Ureter (tissue), 1 donor: ENCODE measurements at regions not wholly inside any gene's neighbourhood (a gene's known extent, or its start where the extent isn't known, plus 50 kb on each side); places are given as distances from the start of the nearest gene placed in this dataset.

Experiments used
- DNase-seq: peaks from one replicate; pipeline ENCODE4 v3.0.0-alpha.2; 2020; ENCODE audit warnings: low spot score
- donor health status: DM: yes; HTN: yes; CAD: no.

DNA sequence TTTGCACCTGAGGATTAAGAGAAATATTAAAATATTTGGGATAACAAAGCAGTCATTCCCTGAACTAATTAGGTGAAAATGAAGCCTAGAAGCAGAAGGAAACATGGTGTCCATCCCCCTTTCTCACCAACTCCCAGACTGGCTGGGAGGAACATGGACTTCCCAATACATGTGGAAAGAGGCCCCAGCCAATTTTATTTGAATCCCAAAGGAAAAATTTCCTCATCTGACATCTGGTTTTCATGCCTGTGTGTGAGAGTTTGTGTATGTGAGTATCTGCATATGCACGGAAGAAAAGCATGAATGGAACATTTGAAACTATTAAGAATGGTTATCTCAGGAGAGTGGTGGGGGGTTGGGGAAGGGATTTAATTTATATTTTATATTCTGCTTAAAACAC, 84.3 kb downstream of the COPS8 start:
- DNase-seq = no peak

DNA sequence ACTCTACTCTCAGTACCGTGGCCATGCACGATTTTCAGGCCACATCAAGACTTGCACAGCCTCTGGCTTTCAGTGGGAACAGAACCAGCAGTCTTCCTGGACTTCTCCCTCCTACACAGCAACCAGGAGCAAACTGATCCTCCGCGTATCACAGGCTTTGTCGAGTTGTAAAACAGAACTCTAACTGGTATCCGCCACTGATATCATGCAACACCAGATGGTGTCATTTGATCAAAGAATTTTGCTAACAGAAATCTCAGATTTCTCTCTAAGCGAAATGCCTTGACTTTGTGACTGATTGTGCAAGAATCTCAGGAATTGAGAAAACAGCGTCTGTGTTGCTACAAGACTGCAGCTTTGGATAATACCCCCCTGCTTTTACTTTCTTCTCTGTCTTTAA, 85.7 kb downstream of the COPS8 start:
- DNase-seq = no peak

DNA sequence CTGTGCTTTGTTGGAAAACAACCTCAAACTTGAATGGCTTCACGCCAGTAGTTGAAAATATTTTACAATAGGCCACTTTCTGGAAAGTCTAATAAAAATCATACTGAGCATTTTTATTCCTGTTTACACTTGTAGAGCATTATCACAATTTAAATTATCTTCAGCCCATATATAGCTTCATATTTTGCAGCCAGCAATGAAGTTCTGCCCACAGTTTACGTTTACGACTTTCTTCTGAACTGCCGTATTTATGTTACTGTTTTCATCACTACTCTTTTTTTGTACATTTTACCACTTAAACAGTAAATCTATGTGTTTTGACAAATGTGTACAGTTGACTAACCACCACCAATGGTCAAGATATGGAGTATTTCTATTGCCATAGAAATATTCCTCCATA, 86.2 kb downstream of the COPS8 start:
- DNase-seq = no peak

DNA sequence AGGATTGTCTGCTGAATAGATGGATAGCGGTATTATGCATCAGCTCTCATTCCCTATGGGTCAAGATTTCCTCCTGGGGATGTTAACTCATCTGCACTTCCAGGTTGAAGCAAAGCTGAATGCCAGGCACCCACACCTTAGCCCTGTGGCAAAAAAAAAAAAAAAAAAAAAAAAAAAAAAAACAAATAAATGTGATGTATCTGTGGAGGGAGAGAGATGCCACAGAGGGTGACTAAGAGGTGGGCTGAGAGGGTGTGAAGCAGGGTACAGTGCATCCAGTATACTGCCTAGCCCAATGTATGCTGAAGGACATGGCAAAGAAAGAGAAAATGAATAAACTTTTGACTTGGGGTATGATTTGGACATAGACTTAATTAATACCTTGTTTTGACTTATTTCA, 91.4 kb downstream of the COPS8 start:
- no peak for DNase-seq

DNA sequence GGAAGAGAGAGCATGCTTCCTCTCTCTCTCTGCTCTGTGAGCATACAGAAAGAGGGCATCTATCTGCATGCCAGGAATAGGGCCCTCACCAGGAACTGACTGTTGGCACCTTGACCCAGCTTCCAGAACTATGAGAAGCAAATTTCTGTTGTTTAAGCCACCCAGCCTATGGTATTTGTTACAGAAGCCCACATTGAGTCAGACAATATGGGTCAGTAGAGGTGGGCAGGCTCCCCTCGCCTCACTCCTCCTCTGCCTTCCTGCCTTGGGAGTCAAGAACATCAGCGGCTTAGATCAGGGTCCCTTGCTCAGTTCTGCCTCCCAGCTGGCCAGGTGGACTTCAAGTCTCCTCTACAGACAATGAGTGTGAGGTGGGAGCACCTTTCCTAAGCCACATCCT, 92.3 kb downstream of the COPS8 start:
- no peak for DNase-seq

DNA sequence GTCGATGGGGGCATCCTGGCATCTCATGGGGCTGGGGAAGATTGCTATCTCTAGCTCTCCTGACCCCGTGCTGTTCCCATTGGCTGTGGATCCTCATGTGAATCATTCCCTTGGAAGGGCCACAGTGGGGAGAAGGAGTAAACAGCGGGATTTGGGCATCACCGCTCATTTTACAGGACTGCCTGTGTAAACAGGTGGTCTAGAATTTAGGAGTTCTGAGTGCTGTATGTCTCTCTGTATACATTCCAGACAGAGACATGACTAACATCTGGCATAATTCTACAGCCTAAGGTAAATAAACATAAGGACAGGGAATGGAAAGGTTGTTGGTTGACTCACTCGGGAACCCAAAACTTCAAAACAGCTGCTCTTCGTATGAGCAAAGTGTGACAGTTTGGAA, 92.7 kb downstream of the COPS8 start:
- DNase-seq = no peak

DNA sequence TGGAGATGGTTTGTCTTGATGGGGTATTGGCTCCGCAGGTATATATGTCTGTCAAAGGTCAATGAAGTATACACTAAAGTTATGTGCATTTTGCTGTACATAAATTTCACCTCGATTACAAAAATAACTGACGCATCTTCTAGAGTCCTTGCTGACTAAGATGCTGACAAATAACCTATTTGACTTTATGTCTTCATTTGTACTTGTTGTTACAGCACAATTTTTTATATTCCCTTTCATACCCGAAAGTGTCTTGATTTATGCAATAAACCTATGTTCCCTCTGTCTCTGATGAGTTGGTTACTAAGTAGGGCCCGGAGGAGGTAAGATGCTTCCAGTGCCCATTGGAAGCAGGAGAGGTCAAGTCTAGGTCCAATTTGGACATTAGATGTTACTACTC, 93.5 kb downstream of the COPS8 start:
- DNase-seq = no peak

DNA sequence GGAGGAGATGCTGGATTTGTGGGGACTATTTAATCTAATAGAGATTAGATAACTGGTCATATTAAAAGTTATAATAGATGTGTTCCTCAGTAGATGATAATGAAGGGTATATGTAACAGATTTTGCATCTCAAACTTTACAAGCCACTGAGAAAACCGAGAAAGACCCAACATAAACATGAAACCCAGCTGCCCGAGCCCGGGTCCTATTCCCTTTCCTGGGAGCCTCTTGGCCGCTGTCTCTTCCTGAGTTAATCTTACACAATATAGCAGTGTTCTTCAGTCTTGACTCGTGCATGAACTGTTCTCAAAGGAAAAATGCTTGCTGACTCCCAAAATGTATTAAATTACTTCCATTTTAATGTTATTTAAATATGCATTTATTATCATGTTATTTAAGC, 94.5 kb downstream of the COPS8 start:
- no peak for DNase-seq

DNA sequence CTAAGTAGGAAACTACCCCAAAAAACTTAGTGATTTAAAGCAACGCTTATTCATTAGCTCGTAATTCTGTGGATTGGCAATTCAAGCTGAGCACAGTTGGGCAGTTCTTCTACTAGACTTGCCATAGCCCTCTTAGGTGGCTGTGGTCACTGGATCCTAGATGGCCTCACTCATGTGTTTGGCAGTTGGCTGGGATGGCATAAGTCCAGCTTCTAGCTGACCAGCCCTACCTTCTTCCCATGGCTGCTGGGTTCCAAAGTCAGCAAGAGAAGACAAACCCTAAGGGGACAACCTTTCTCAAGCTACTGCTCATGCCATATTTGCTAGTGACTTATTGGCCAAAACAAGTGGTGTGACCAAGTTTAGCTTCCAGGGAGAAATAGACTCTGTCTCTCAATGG, 95.3 kb downstream of the COPS8 start:
- no peak for DNase-seq

DNA sequence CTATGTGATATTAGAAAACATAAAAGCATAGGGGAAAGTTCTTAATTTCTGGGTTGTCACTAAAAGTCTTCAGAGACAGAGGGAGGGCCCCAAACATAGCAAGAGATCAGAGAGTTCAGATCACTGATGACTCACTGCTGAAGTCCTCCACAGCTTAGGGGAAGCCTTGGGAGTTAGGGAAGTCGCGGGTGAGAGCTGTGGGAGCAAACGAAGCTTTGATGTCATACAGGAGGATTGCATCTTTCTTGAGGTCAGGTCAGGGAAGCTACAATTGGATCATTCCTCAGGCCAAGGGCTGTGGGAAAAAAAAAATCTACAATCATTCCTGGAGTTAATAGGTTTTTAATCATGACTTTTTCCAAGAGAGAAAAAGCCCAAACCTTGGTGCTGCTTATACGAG, 96.2 kb downstream of the COPS8 start:
- DNase-seq = no peak

DNA sequence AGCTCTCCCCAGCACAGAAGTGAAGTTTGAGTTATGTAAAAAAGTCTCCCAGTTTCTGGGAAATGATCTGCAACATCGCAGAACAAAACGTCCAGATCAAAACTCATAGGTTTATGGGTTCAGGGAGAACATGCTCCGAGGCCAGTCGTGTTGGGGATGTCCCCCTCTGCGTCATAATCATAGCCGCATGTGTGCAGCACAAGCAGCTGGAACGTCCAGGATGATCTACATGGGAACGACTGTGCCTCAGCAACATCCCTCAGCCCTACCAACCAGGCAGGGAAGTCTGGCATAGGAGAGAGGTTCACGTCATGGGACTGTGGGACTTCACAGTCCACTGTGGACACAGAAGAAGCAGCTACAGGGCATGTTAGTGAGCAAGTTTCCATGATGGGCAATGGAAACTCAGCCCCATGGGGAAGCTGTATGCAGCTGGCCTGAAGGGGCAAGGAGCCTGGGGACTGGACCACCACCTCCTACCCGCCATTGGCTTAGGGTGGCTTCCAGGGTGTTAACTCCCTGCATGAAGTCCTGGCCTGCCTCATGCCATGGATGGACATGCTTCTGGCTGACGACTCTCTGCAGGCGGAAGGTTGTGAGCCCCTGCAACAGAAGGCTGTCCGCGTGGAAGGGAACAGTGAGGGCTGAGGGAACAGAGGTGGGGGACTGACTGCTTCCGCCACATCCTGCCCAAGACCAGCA, 96.9 kb downstream of the COPS8 start:
- no peak for DNase-seq

DNA sequence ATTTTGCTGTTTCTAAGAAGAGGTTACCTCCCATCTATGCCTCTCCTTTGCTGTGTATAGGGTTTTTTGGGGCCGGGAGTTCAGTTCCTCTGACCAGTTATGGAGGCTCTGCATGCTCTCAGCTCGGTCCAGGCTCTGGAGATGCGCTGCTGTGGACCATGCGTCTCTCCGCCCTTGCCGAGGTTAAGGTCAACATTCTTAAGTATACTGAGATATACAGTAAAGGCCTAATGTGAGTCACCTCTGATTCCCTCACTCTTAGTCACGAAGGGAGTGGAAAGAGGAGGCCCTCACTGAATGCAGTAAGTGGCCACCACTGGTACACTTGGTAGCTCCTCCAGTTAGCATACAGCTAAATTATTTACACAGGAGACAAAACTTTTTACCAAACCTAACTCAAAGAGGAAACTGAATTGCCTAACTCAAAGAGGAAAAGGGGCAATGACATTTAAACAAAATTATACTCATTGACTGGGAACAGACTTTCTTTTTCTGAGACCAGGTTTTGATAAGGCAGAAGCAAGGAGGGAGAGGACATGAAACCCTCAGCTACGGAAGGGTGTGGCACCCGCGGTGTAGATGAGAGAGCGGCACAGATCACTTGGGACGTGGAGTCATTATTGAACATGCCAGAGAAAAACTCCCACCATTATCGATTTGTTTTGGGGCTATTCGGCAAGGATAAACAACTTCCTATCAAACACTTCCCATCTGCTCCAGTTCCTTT, 98.7 kb downstream of the COPS8 start:
- DNase-seq = no peak

DNA sequence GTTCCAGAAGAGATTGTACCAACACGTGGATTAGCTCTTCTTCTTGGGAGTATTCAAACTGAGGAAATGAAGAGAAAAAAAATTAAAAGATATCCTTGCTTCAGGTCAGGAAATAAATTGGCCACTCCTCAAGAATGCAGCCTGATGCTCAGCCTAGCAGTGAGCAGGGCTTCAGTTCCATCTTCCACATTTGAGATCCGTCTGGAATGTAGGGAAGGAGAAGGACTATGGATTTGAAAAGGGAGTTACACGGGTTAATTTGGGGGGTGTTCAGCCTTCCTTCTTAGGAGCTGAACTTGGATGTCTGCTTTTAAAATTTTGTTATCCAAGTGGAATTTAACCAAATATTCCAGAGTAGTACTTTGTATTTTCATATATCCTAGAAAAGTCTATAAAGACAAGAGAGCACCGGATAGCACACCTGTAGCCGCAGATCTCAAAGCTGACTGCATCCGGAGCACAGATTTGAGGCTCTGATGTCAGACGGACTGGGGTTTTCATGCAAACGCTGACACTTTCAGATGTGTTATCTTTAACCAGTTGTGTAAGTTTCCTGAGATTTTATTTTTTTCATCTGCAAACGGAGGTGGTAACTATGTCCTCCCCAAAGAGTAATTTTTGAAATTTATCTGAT, 99.3 kb downstream of the COPS8 start:
- no peak for DNase-seq

DNA sequence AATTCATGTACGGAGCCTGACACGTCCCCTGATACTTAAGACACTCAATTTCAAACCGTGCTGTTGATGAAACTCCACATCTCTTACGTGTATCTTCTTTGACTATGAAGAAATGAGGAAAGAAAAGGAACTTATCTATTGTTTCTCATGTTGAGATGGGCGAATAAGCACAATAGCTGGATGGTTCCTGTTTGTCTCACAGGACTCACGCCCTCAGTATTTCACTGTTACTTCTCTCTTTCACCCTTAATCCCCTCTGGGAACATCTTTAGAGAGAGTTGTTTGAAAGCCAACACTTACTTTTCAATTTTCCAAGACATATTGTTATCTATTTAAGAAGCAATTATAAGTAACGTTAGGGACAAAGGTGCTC, 99.8 kb downstream of the COPS8 start:
- DNase-seq = no peak

DNA sequence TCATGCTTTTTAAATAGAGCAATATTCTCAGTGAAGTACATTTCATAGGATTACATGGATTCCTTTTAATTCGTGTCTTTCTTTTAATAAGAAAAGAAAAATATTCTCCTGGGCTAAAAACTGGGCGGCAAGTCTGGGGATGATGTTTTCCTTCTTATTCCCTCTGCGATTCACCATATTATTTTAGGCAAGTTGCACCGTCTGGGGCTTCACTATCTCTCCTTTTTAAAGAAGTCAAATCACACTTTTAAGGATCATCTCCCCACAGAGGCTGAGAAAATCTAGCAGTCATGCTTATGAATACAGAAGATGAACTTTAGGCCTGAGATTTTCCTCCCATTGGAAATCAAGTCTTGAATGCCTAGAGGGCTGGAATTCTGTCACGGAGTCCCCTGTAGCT, 104.1 kb downstream of the COPS8 start:
- DNase-seq = no peak

DNA sequence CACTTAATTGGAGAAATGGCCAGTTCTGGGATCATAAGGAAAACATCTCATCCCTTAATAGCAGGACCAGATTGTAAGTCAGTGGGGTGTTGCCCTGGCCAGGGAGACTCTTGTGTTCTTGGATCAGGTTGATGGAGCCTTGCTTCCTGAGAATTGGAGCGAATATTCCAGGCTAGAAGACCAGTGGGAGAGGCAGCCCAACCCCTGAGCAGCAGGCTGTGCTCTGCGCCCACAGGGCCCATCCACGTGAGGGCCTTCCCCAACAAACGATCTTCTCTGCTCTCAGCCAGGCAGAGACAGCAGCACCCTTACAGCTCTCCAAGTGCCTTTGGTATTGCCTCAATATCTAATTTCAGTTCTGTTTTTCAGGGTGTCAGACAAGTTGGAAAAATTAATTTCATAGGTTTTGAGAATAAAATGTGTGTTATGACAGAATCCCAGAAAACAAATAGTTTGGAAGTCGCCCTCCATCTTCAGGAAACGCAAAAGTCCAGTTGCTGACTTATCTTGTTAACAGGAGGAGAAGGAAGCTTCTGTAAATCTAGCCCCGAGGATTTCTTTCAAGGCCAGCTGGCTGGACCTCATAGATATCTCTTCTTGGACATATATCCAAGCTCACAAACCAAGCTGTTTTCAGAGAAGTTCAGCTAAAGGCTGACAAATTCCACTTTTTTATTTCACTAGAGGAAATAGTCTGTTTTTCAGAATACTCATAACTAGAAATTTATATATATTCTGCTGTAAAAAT, 105.5 kb downstream of the COPS8 start:
- DNase-seq = no peak

DNA sequence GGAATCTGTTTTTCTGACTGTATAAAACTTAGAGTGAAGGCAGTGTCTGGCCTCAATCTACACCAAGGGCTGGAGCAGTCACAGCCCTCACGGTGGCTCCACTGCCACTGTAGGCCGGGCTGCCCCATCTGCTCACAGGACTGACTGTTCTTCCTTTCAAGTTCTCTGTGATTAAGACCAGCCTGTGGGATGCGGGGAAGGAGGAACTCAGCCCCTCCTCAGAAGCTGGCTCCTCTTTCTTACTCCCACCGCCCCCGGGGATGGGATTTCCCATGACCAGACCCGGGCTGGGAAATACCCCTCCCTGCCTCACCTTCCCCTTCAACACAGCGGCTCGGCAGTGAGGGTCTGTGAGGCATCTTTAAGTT, 106.0 kb downstream of the COPS8 start:
- no peak for DNase-seq

DNA sequence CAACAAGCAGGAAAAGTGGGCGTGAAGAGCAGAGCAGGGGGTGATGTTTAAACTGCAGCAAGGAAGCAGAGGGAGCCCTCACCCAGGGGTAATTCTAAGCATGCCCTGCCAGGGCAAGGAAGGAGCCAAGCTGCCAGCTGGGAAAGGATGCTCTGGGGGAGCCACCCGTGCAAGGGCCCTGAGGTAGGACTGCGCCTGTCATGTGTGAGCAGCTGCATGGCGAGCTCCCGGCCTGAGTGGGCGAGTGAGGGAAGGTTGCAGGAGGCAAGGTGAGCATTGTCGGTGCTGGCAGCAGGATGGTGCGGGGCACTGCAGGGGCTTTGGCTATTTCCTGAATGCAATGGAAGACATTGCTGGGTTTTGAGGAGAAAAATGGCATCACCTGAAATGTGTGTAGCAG, 107.2 kb downstream of the COPS8 start:
- DNase-seq = no peak

DNA sequence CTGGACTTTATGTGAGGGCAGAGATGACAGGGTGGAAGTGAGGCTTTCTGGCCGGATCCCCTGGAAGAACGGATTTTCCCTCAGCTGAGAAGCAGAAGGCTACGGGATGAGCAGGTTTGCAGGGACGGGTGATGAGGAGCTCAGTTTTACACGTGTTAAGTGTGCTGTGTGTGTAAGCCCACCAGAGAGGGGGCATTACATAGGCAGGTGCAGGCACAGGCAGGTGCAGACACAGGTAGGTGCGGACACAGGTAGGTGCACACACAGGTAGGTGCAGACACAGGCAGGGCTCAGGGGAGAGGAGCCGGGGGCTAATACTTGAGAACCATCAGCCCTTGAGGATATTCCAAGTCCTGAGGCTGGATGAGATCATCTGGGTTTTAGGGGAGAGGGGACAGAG, 107.7 kb downstream of the COPS8 start:
- no peak for DNase-seq

DNA sequence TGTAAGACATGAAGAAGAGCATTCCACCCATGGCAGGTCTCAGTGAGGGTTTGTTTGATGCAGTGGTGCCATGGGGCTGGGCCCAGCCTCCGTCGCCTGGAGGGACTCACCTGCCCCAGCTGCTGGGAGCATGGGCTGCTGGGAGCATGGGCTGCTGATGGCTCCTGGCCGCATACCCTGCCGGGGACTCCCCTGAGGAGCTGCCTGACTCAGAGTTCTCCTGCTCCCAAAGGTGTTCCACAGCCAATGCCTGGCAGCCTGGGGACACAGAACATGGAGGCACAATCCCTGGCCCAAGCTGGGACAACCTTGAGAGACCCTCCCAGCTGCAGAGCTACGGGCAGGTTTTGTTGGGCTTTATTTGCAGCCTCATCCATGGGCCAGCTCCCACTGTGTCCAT, 108.4 kb downstream of the COPS8 start:
- DNase-seq = no peak

DNA sequence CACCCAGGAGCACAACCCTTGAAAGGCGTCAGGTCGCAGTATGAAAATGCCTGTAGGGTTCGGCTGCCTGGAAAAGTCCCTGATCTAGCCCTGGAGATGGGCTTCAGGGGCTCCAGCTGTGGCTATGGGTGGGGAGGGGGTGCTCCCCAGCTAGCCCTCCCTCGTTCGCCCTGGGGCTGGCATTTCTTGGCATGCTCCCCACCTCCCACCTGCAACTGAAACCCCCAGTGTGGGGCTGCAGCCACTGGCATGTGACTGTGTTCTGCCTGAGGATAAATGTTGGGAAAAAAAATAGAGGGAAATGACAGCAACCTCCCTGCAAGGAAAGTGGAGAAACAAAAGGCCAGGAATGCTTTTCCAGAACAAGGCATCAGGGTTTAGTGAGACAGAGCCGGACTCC, 109.2 kb downstream of the COPS8 start:
- DNase-seq = no peak

DNA sequence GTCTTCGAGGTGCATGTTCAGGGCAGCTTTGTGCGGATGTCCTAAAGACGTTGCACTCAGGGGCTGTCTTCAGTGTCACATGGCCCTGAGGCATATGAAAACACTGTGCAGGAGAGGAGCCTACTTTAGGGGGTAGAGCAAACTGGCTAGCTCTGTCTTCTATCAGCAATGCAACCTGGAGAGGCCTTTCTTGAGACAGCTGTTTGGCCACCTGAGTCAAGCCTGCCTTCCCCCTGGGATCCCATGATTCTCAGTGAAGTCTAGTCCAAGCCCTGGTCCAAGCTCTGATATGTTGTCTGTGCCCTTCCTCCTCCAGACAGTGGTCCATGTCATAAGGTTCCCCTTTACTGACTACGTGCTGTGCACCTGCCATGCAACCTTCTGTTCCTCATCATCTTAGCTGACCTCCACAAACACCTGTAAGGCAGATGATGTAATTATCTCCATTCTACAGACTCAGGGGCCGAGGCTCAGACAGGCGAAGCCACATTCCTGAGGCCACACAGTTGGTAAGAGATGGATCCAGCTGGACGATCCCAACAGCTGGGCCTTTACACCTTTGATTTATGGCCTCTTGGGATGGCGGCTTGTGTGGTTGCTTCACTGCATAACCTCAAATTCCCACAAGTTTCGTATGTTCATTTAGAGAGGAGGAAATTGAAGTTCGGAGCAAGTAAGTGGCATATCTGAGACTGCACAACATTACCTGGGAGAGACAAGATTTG, 109.9 kb downstream of the COPS8 start:
- no peak for DNase-seq
